HepG2 (cell line): ENCODE measurements at regions not wholly inside any gene's neighbourhood (a gene's known extent, or its start where the extent isn't known, plus 50 kb on each side); places are given as distances from the start of the nearest gene placed in this dataset.

Experiments used
- ATAC-seq: fragments of 200-7000 bp; cut with Tn5 transposase; 3 replicates; pipeline ENCODE4 v1.9.1; 2020; ENCODE audit warnings: mild to moderate bottlenecking, moderate library complexity
- BruUV-seq: library from RNA; stranded (reverse); fragments of 400-500 nt; replicated peaks from 2 replicates; lab custom pipeline; 2021; lab: Mats Ljungman, UMichigan
- CTCF ChIA-PET: fragments of 300-600 bp; formaldehyde crosslinking; extraction: SDS; loops from one replicate; lab custom pipeline; 2021; ENCODE audit warnings: low total read pairs, inconsistent platforms, low intra/inter-chr PET ratio; lab: Yijun Ruan, JAX
- POLR2A ChIA-PET: fragments of 350-600 bp; sonication (Branson Sonifier 250); formaldehyde crosslinking; loops from one replicate; lab custom pipeline; 2020; ENCODE audit warnings: antibody characterized with exemption, inconsistent platforms; lab: Yijun Ruan, JAX
- DNase-seq: peaks from one replicate; pipeline ENCODE4 v3.0.0-alpha.2; 2015; ENCODE audit warnings: low spot score
- FAIRE-seq: peaks from 3 replicates; lab custom pipeline; 2011; peaks lifted over from hg19 to GRCh38; lab: Jason Lieb, UNC
- H2AFZ ChIP-seq: one replicate; pipeline ENCODE4 v1.6.1; 2011; ENCODE audit warnings: low read length, inconsistent platforms
- H3K27ac ChIP-seq: fragments of 300-600 bp; 3 replicates; pipeline ENCODE4 v1.8.0; 2011; ENCODE audit warnings: mixed run types, mild to moderate bottlenecking, mixed read lengths, low read length, inconsistent platforms; ENCODE audit not compliant: insufficient read depth; ENCODE audit errors: extremely low read length
- H3K27me3 ChIP-seq, 2 experiments: fragments of 200-600 bp in 1 of 2; 2 replicates in 1 of 2; 3 replicates in 1 of 2; pipeline versions ENCODE4 v1.6.0 to v1.8.0; 2011; ENCODE audit warnings: low read length in 2 of 2, mild to moderate bottlenecking in 2 of 2, moderate library complexity in 2 of 2, inconsistent platforms in 1 of 2; ENCODE audit not compliant: insufficient read depth in 2 of 2, control insufficient read depth in 1 of 2
- H3K36me3 ChIP-seq, 2 experiments: fragments of 200-600 bp in 1 of 2; replicated peaks in 1 of 2; 2 replicates in 1 of 2; 3 replicates in 1 of 2; pipeline versions ENCODE4 v1.5.1 to v1.8.0; 2011; ENCODE audit warnings: low read length in 2 of 2, inconsistent platforms in 1 of 2; ENCODE audit not compliant: insufficient read depth in 2 of 2, control insufficient read depth in 1 of 2
- H3K4me1 ChIP-seq: 2 replicates; pipeline ENCODE4 v1.5.1; 2012; ENCODE audit warnings: low read length, inconsistent platforms; ENCODE audit not compliant: insufficient read depth
- H3K4me2 ChIP-seq: 2 replicates; pipeline ENCODE4 v1.6.0; 2011; ENCODE audit warnings: low read depth, low read length, inconsistent platforms
- H3K4me3 ChIP-seq, 3 experiments: fragments of 200-600 bp in 1 of 3; sonication (generic), shearing (Covaris generic) in 1 of 3; replicated peaks in 1 of 3; 2 replicates each; pipeline ENCODE4 v1.5.1; 2011 to 2016; ENCODE audit warnings: low read length in 3 of 3, inconsistent platforms in 2 of 3, low read depth in 2 of 3, mild to moderate bottlenecking in 2 of 3, control low read depth in 1 of 3, mixed read lengths in 1 of 3; ENCODE audit not compliant: insufficient read depth in 1 of 3
- H3K79me2 ChIP-seq: one replicate; pipeline ENCODE4 v1.6.1; 2011; ENCODE audit warnings: low read length, inconsistent platforms; ENCODE audit not compliant: insufficient read depth
- H3K9ac ChIP-seq: 2 replicates; pipeline ENCODE4 v1.6.0; 2011; ENCODE audit warnings: mild to moderate bottlenecking, low read depth, low read length, inconsistent platforms; ENCODE audit not compliant: insufficient read depth
- H3K9me3 ChIP-seq: 2 replicates; pipeline ENCODE4 v1.5.1; 2012; ENCODE audit warnings: mild to moderate bottlenecking, low read length
- H4K20me1 ChIP-seq: 2 replicates; pipeline ENCODE4 v1.6.0; 2011; ENCODE audit warnings: inconsistent platforms, mild to moderate bottlenecking, low read length, moderate library complexity; ENCODE audit not compliant: insufficient read depth
- CSRNP1 ChIP-seq: sonication (generic); formaldehyde crosslinking; IDR thresholded peaks from 2 replicates; pipeline ENCODE4 v1.8.1; 2023; ENCODE audit warnings: mild to moderate bottlenecking, missing genetic modification reagents
- ELF1 ChIP-seq: sonication (generic); formaldehyde crosslinking; IDR thresholded peaks from 2 replicates; pipeline ENCODE4 v1.4.0; 2020; ENCODE audit warnings: missing genetic modification reagents
- FOXC1 ChIP-seq: sonication (generic); formaldehyde crosslinking; IDR thresholded peaks from 2 replicates; pipeline ENCODE4 v1.8.0; 2022; ENCODE audit warnings: mild to moderate bottlenecking, missing genetic modification reagents, borderline replicate concordance
- HCFC1 ChIP-seq: fragments of 150-350 bp; IDR thresholded peaks from 2 replicates; pipeline ENCODE4 v1.6.1; 2014; ENCODE audit warnings: low read depth, low read length
- MLX ChIP-seq: IDR thresholded peaks from 2 replicates; pipeline ENCODE4 v1.6.1; 2016
- SMARCE1 ChIP-seq: fragments of 450-650 bp; IDR thresholded peaks from 2 replicates; pipeline ENCODE4 v1.6.1; 2017; ENCODE audit warnings: borderline replicate concordance
- TEAD3 ChIP-seq: optimal IDR thresholded peaks from 2 replicates; pipeline ENCODE3; 2016; ENCODE audit warnings: borderline replicate concordance
- ZKSCAN1 ChIP-seq: fragments of 150-350 bp; IDR thresholded peaks from 2 replicates; pipeline ENCODE4 v1.6.1; 2014; ENCODE audit warnings: low read length
- ZNF18 ChIP-seq: sonication (generic); formaldehyde crosslinking; IDR thresholded peaks from 2 replicates; pipeline ENCODE4 v1.8.0; 2022; ENCODE audit warnings: mild to moderate bottlenecking, missing genetic modification reagents; ENCODE audit not compliant: insufficient replicate concordance
- ZNF24 ChIP-seq: fragments of 450-650 bp; IDR thresholded peaks from 2 replicates; pipeline ENCODE4 v1.6.1; 2017; ENCODE audit warnings: antibody characterized with exemption, mild to moderate bottlenecking
- ZNF432 ChIP-seq: sonication (generic); formaldehyde crosslinking; IDR thresholded peaks from 2 replicates; pipeline ENCODE4 v1.5.0; 2020; ENCODE audit warnings: missing genetic modification reagents, mild to moderate bottlenecking, borderline replicate concordance
- ZNF607 ChIP-seq: sonication (generic); formaldehyde crosslinking; IDR thresholded peaks from 2 replicates; pipeline ENCODE4 v1.5.1; 2020; ENCODE audit warnings: missing genetic modification reagents, mild to moderate bottlenecking, borderline replicate concordance
- WGBS: methylation state at CpG from one replicate; pipeline ENCODE4 v1.1.6; 2017; ENCODE audit warnings: low lambda C conversion rate; 5-methylcytosine and 5-hydroxymethylcytosine counted together
- in situ Hi-C: cut with HindIII; loops from 2 replicates; pipeline ENCODE4 v1.10.0; 2017; ENCODE audit warnings: low pct_unique_long_range_greater_than_20kb; ENCODE audit not compliant: extremely low pct_ligation_motif_present
- intact Hi-C: fragments of 100-400 bp; cut with micrococcal nuclease; formaldehyde crosslinking; loops from one replicate; pipeline ENCODE4 v1.10.0; 2022; ENCODE audit not compliant: unreplicated experiment

GRCh38 chr5:114308017-114308416, 53.9 kb upstream of the KCNN2 start:
- intact Hi-C loops: loop anchor here (5.0 to 10.0 kb wide), 2 partner anchors 203 to 631 kb away; no protein-coding TSS in a partner anchor
- in situ Hi-C loops: no loop called here
- FAIRE-seq: no peak

More at GRCh38 chr5:114308017-114308416, 53.9 kb upstream of the KCNN2 start:
- H2AFZ ChIP-seq: no peak overlapping the region
- no peak for DNase-seq
- no peaks in the 10 kb centered on the region for H3K36me3 ChIP-seq
- no TSS peak for BruUV-seq
- 0% methylated on average over 1 of the region's 1 CpG for WGBS
- no peak overlapping the region for H3K27ac ChIP-seq
- no peaks in the 10 kb centered on the region for H3K9me3 ChIP-seq
- no peaks in the 10 kb centered on the region; a peak in 1 of 5 replicates for H3K27me3 ChIP-seq
- ChIA-PET CTCF (no interaction called here), POLR2A (no interaction called here)
- H4K20me1 ChIP-seq: no peaks in the 10 kb centered on the region
- H3K79me2 ChIP-seq: no peaks in the 10 kb centered on the region
- H3K4me1 ChIP-seq: no peaks in the 10 kb centered on the region
- no peak overlapping the region for H3K4me3 ChIP-seq
- H3K4me2 ChIP-seq: no peak overlapping the region
- no peak for TF ChIP-seq CSRNP1
- TF ChIP-seq ZKSCAN1: no peak
- no peak for TF ChIP-seq HCFC1
- no peak for TF ChIP-seq MLX (CRISPR knock-in tag)
- no peak for TF ChIP-seq ZNF18 (CRISPR knock-in tag)
- TF ChIP-seq SMARCE1: no peak
- no peak for TF ChIP-seq ZNF607
- no peak for TF ChIP-seq ZNF432 (CRISPR knock-in tag)
- TF ChIP-seq TEAD3 (CRISPR knock-in tag): no peak
- no peak for TF ChIP-seq ZNF24
- no peak for TF ChIP-seq ELF1 (CRISPR knock-in tag)
- TF ChIP-seq FOXC1 (CRISPR knock-in tag): no peak
- no peak overlapping the region for H3K9ac ChIP-seq
- no peak for ATAC-seq
